Aorta (tissue), 5 donors: ENCODE measurements at regions not wholly inside any gene's neighbourhood (a gene's known extent, or its start where the extent isn't known, plus 50 kb on each side); places are given as distances from the start of the nearest gene placed in this dataset.
"Not testable (repeated sequence)": the region's sequence is repeated elsewhere in the genome, so short reads cannot be mapped to it uniquely, and the experiment has no call there.

Experiments
- ATAC-seq: fragments of 200-7000 bp; cut with Tn5 transposase; one replicate; pipeline ENCODE4 v1.9.1; 2022; ENCODE audit warnings: moderate library complexity; ENCODE audit not compliant: low FRiP score
- DNase-seq, 2 donors: peaks; one replicate each; pipeline ENCODE4 v3.0.0-alpha.2; 2020
- H3K27ac ChIP-seq, 2 donors: one replicate each; pipeline ENCODE4 v1.5.1; 2013; ENCODE audit warnings: low read length in 2 of 2, mild to moderate bottlenecking in 2 of 2, moderate library complexity in 2 of 2, control low read depth in 1 of 2, inconsistent platforms in 1 of 2, low read depth in 1 of 2
- H3K27me3 ChIP-seq, 2 donors: one replicate each; pipeline ENCODE4 v1.6.1; 2013; ENCODE audit warnings: control low read depth in 1 of 2, low read length in 1 of 2, mild to moderate bottlenecking in 1 of 2, moderate library complexity in 1 of 2; ENCODE audit not compliant: insufficient read depth in 2 of 2, control insufficient read depth in 1 of 2
- H3K36me3 ChIP-seq, 2 donors: one replicate each; pipeline ENCODE4 v1.6.1; 2013; ENCODE audit warnings: control low read depth in 1 of 2, low read length in 1 of 2, mild to moderate bottlenecking in 1 of 2; ENCODE audit not compliant: insufficient read depth in 2 of 2, control insufficient read depth in 1 of 2
- H3K4me1 ChIP-seq, 2 donors: one replicate each; pipeline ENCODE4 v1.6.1; 2013; ENCODE audit warnings: low read length in 2 of 2, control low read depth in 1 of 2, mild to moderate bottlenecking in 1 of 2, moderate library complexity in 1 of 2; ENCODE audit not compliant: insufficient read depth in 2 of 2, control insufficient read depth in 1 of 2
- H3K4me3 ChIP-seq, 2 donors: one replicate each; pipeline ENCODE4 v1.5.1; 2013; ENCODE audit warnings: low read length in 2 of 2, control low read depth in 1 of 2, mild to moderate bottlenecking in 1 of 2
- H3K9me3 ChIP-seq: one replicate; pipeline ENCODE4 v1.6.1; 2013; ENCODE audit warnings: mild to moderate bottlenecking, low read length; ENCODE audit not compliant: control insufficient read depth
- WGBS, 2 donors: extraction: QIAGEN DNeasy Blood & Tissue Kit; methylation state at CpG; one replicate each; pipeline ENCODE4 v1.1.7; 2013; 5-methylcytosine and 5-hydroxymethylcytosine counted together
- intact Hi-C, 2 donors: fragments of 100-400 bp; cut with DNase I; formaldehyde crosslinking; loops; one replicate each; pipeline versions ENCODE4 v1.14.2 to v1.15.0; 2022
- donor health status: healthy with polysubstance abuse.
- donor health status: Bipolar disorder and iron deficiency.
- donor health status: DM: no; HTN: no; CAD: no.
- donor health status: DM: no; HTN: no; CAD: no.
- donor health status: DM: yes; HTN: yes; CAD: no.

- Histone ChIP-seq H3K4me3 (no peak overlapping the region), H3K27me3 (no peaks in the 10 kb centered on the region), H3K27ac (no peak overlapping the region), H3K36me3 (no peaks in the 10 kb centered on the region), H3K9me3 (no peaks in the 10 kb centered on the region), H3K4me1 (no peaks in the 10 kb centered on the region)
- ATAC-seq (no peak), DNase-seq (no peak)
- 67 to 71% methylated on average over 7 of the region's 7 CpGs for WGBS, 2 donors
- intact Hi-C loops, result no loop called here
Observed at GRCh38 chr2:241964133-241964532, 94.6 kb downstream of the RTP5 start.

GRCh38 chr2:241965931-241966412 is 96.4 kb downstream of the RTP5 start:
- Histone ChIP-seq H3K27me3 (no peaks in the 10 kb centered on the region), H3K4me3 (no peak overlapping the region), H3K9me3 (no peaks in the 10 kb centered on the region), H3K4me1 (no peaks in the 10 kb centered on the region), H3K36me3 (no peaks in the 10 kb centered on the region), H3K27ac (no peak overlapping the region)
- DNase-seq (peak in 1 of 2 donors; percentile 68), ATAC-seq (no peak)
- intact Hi-C loops, result no loop called here
- WGBS, 2 donors, result 48 to 50% methylated on average over 11 of the region's 11 CpGs

DNA sequence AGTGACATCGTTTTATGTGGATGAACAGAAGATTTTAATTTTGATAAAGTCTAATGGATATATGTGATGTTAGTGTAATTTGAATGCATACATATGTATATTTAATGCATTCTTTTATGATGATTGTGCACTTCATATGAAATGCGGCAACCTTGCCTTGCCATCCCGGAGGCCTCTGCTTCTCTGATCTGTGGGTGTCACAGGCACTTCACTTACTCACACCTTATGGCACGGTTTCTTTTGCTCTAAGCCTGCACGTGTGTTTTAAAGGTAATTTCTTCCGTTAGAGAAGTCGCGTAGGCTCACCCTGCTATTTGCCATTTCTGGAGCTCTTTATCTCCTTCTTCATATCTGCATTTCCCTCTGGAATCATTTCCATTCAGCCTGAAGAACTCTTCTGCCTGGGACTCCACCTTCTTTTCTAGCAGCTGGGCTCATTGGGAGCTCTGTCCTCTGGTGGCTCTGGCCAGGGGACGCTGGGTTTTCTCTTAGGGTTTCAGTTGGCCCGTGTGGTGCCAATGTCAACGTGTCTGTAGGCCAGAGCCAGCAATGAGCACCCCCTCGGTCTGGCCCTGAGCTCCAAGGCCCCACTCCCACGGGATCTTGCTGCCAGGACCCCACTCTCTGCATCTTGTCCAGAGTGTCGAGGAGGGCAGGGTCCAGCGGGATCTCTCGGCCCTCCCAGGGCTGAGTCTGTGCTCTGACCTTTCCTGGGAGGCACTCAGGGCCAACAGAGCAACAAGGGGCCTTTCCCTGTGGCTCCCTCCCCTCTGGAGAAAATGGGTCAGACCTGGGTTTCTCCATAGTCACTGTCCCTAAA is 97.3 kb downstream of the RTP5 start:
- Histone ChIP-seq H3K4me1 (no peaks in the 10 kb centered on the region), H3K27ac (no peak overlapping the region), H3K4me3 (no peak overlapping the region), H3K27me3 (no peaks in the 10 kb centered on the region), H3K36me3 (no peaks in the 10 kb centered on the region), H3K9me3 (no peaks in the 10 kb centered on the region)
- DNase-seq (no peak), ATAC-seq (no peak)
- intact Hi-C loops, result no loop called here
- WGBS, 2 donors, result 73 to 74% methylated on average over 16 of the region's 16 CpGs

GRCh38 chr2:241967467-241968144 is 98.1 kb downstream of the RTP5 start:
- DNase-seq (no peak), ATAC-seq (no peak)
- H3K9me3 ChIP-seq, result no peaks in the 10 kb centered on the region
- H3K36me3 ChIP-seq, result no peaks in the 10 kb centered on the region
- H3K4me1 ChIP-seq, result no peaks in the 10 kb centered on the region
- H3K27me3 ChIP-seq, result no peaks in the 10 kb centered on the region
- intact Hi-C loops, result no loop called here
- no peak overlapping the region for H3K27ac ChIP-seq
- WGBS, 2 donors, result 90 to 91% methylated on average over 17 of the region's 17 CpGs
- H3K4me3 ChIP-seq, result no peak overlapping the region

- no peak overlapping the region for H3K4me3 ChIP-seq
- H3K9me3 ChIP-seq, result no peaks in the 10 kb centered on the region
- DNase-seq (no peak), ATAC-seq (no peak)
- no peaks in the 10 kb centered on the region for H3K27me3 ChIP-seq
- no peak overlapping the region for H3K27ac ChIP-seq
- no peaks in the 10 kb centered on the region for H3K36me3 ChIP-seq
- no peaks in the 10 kb centered on the region for H3K4me1 ChIP-seq
- WGBS, 2 donors, result 95% methylated on average over 9 of the region's 9 CpGs
- intact Hi-C loops, result no loop called here
Observed at GRCh38 chr2:241968417-241968816, 98.9 kb downstream of the RTP5 start.

DNA sequence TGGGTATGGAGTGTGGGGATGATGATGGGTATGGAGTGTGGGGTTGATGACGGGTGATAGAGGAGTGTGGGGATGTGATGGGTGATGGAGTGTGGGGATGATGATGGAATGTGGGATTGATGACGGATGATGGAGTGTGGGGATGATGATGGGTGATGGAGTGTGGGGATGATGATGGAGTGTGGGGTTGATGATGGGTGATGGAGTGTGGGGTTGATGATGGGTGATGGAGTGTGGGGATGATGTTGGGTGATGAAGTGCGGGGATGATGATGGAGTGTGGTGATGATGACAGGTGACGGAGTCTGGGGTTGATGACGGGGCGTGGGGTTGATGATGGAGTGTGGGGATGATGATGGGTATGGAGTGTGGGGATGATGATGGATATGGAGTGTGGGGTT is 99.7 kb downstream of the RTP5 start:
- H3K27ac ChIP-seq, intact Hi-C loops, H3K4me1 ChIP-seq, H3K9me3 ChIP-seq, H3K27me3 ChIP-seq, ATAC-seq, H3K4me3 ChIP-seq, DNase-seq, H3K36me3 ChIP-seq: not testable (repeated sequence)
- WGBS, 2 donors, result 97% methylated on average over 6 of the region's 6 CpGs

DNA sequence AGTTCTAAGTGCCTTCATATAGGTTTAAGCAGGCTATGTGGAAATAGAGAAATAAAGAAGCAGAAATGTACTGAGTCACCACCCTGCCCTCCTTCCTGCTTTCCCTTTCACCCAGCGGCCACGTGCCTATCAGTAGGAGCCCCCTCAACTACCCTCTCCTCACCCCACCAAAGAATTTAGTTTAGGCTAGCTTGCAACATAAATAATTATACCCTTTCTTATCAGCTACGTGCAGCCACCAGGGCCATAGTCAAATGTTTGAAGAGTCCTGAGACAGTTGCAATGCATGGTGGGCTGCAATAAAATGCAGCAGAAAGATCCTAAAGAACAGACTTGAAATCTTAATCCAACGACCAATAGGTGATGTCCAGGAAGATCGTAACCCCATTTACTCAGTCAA is 101.2 kb downstream of the RTP5 start:
- intact Hi-C loops, result no loop called here

GRCh38 chr2:241974096-241974495 is 104.6 kb downstream of the RTP5 start:
- H3K4me3 ChIP-seq, result no peak overlapping the region
- H3K9me3 ChIP-seq, result no peaks in the 10 kb centered on the region
- H3K27ac ChIP-seq, result no peak overlapping the region
- intact Hi-C loops, result no loop called here
- no peaks in the 10 kb centered on the region for H3K36me3 ChIP-seq
- ATAC-seq (no peak), DNase-seq (no peak)
- no peaks in the 10 kb centered on the region for H3K4me1 ChIP-seq
- WGBS, 2 donors, result 88 to 93% methylated on average over 15 of the region's 15 CpGs
- H3K27me3 ChIP-seq, result no peaks in the 10 kb centered on the region

More for the DNA sequence above, 101.2 kb downstream of the RTP5 start:
- ATAC-seq (no peak), DNase-seq (no peak)
- Histone ChIP-seq H3K27me3 (no peaks in the 10 kb centered on the region), H3K9me3 (no peaks in the 10 kb centered on the region), H3K27ac (no peak overlapping the region), H3K36me3 (no peaks in the 10 kb centered on the region), H3K4me1 (no peaks in the 10 kb centered on the region), H3K4me3 (no peak overlapping the region)
- 68 to 76% methylated on average over 5 of the region's 5 CpGs for WGBS, 2 donors
